Stimulated activated CD4-positive, alpha-beta T cell treated with anti-CD3 and anti-CD28 coated beads, Interleukin-4, amount 100 ng/mL, for 1 hour (primary cell): ENCODE measurements at regions not wholly inside any gene's neighbourhood (a gene's known extent, or its start where the extent isn't known, plus 50 kb on each side); places are given as distances from the start of the nearest gene placed in this dataset.
"Not testable (repeated sequence)": the region's sequence is repeated elsewhere in the genome, so short reads cannot be mapped to it uniquely, and the experiment has no call there.

ENCODE experiments used
- DNase-seq: peaks from one replicate; pipeline ENCODE4 v3.0.0-alpha.2; 2020

DNA sequence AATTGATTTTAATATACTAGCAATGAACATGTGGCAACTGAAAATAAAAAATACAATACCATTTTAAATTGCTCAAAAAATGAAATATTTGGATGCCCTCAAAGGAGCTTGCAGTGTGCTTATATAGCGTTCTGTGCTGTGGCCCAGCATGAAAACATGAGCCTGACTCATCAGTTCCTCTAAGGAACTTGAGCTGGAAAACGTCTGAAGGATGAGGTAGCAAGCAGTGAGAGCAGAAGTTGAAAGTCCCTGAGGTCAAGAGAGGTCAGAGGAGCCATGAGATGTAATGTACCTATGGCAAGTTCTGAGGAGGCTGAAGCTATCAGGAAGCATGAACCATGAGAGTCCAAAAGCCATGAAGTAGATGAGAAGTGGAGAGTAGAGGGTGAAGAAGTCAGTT, 59.7 kb downstream of the HMGB3 start:
- DNase-seq: no peak

GRCh38 chrX:151066373-151066772, 83.2 kb downstream of the HMGB3 start:
- not testable (repeated sequence) for DNase-seq

GRCh38 chrX:151073767-151074166, 90.6 kb downstream of the HMGB3 start:
- DNase-seq: no peak

DNA sequence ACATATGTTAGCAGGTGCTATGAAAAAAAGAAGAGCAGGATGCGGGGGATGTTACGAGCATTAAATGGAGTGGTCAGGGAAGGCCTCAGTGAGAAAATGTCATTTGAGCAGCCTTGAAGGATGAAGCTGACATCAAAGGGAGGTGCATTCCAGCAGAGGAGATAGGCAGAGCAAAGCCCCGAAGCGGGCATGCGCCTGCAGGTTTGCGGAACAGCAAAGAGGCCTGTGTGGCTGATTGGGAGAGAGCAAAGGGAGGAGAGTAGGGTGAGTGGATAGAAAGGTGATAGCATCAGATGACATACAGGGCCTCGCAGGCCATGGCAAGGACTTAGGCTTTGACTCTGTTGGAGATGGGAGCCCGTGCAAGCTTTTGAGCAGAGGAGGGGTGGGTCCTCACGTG, 95.4 kb upstream of the GPR50 start:
- DNase-seq: no peak

- DNase-seq: peak; percentile 62
These were observed 94.1 kb upstream of the GPR50 start for GRCh38 chrX:151082077-151082948.

GRCh38 chrX:151084454-151084853, 91.9 kb upstream of the GPR50 start:
- no peak for DNase-seq

DNA sequence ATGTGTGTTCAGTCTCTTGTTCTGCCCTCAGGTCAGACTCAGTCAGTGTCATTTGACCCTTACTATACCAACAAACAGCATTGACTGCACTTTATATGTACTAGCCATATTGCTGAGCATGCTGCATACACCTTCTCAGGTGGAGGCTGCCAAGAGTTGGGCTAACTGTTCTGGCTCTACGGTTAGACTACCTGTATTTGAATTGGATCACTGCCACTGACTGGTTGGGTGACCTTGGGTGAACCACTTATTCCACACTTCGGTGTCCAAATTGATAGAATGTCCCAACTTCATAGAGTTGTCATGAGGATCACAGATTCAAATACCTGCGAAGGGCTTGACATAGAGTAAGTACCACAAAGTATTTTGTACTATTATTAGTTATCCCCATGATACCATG, 91.2 kb upstream of the GPR50 start:
- DNase-seq: no peak

GRCh38 chrX:151088221-151088620, 88.2 kb upstream of the GPR50 start:
- DNase-seq: no peak

DNA sequence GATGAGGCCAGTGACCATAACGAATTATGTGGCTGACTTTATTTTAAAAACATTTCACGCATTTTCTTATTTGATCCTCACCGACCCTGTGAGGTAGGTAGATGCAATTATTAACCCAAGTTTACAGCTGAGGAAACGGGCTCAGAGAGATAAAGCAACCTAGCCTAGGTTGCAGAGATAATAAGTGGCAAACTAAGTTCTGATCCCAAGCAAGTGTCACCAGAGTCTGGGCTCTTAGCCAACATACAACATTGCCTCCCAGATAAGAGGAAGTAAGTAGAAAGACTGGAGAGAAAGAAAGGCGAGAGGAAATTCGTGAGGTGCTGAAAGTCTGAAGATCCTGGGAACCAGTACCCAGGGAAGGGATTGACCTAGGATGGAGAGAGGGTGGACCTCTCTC, 77.4 kb upstream of the GPR50 start:
- no peak for DNase-seq

DNA sequence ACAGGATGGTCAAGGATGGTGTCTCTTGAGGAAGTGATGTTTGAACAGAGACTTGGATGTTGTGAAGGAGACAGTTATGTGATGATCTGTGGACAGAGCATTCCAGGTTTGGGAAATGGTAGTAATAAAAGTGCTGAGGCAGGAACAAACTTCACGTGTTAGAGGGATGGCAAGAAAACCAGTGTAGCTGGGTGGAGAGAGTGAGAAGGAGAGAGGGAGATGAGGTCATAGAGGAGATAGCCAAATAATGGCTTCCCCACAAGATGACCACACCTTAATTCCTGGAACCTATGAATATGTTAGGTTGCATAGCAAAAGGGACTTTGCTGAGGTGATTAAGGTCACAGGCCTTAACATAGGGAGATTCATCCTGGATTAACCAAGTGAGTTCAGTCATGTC, 75.6 kb upstream of the GPR50 start:
- DNase-seq: no peak

DNA sequence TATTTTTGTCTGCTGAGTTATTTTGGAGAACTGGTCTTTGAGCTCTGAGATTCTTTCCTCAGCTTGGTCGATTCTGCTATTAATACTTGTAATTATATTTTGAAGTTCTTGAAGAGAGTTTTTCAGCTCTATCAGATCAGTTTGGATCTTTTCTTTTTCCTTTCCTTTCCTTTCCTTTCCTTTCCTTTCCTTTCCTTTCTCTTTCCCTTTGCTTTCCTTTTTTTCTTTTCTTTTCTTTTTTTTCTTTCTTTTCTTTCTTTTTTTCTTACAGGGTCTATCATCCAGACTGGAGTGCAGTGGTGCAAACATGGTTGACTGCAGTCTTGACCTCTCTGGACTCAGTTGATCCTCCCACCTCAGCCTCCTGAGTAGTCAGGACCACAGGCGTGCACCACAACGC, 63.2 kb upstream of the GPR50 start:
- not testable (repeated sequence) for DNase-seq
